ENCODE measurements at regions not wholly inside any gene's neighbourhood (a gene's known extent, or its start where the extent isn't known, plus 50 kb on each side); places are given as distances from the start of the nearest gene placed in this dataset.

DNA sequence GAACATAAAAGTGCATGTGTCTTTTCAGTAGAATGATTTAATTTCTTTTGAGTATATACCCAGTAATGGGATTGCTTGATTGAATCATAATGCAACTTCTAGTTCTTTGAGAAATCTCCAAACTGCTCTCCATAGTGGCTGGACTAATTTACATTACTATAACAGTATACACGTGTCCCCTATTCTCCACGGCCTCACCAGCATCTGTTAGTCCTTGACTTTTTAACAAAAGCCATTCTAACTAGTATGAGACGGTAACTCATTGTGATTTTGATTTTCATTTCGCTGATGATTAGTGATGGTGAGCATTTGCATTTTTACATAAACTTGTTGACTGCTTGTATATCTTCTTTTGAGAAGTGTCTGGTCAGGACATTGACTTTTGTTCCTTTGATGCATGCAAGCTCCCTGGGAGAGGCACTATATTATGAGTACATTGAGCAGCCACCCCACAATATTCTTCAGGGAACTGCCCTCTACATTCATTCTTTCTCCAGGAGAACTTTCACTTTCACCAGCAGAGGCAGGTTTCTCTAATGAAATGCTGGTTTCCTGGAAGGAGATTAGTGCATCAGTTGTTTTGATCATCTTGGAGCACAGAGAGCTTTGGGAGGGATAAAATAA, 51.9 kb upstream of the LPGAT1 start:
- TF ChIP-seq, protein P1, sequence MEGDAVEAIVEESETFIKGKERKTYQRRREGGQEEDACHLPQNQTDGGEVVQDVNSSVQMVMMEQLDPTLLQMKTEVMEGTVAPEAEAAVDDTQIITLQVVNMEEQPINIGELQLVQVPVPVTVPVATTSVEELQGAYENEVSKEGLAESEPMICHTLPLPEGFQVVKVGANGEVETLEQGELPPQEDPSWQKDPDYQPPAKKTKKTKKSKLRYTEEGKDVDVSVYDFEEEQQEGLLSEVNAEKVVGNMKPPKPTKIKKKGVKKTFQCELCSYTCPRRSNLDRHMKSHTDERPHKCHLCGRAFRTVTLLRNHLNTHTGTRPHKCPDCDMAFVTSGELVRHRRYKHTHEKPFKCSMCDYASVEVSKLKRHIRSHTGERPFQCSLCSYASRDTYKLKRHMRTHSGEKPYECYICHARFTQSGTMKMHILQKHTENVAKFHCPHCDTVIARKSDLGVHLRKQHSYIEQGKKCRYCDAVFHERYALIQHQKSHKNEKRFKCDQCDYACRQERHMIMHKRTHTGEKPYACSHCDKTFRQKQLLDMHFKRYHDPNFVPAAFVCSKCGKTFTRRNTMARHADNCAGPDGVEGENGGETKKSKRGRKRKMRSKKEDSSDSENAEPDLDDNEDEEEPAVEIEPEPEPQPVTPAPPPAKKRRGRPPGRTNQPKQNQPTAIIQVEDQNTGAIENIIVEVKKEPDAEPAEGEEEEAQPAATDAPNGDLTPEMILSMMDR (IDR thresholded peaks at IDR 0.05; ENCODE audit: insufficient read depth, low read depth, low read length) = no peak
- no peak for TF ChIP-seq EZH2 (IDR thresholded peaks at IDR 0.05; ENCODE audit: insufficient read depth, low read length)
